GM21786 (cell line): ENCODE measurements at regions not wholly inside any gene's neighbourhood (a gene's known extent, or its start where the extent isn't known, plus 50 kb on each side); places are given as distances from the start of the nearest gene placed in this dataset.

Experiments
- ATAC-seq: cut with Tn5 transposase; IDR thresholded peaks from one replicate; pipeline ENCODE4 v1.9.1; 2021; ENCODE audit not compliant: unreplicated experiment

DNA sequence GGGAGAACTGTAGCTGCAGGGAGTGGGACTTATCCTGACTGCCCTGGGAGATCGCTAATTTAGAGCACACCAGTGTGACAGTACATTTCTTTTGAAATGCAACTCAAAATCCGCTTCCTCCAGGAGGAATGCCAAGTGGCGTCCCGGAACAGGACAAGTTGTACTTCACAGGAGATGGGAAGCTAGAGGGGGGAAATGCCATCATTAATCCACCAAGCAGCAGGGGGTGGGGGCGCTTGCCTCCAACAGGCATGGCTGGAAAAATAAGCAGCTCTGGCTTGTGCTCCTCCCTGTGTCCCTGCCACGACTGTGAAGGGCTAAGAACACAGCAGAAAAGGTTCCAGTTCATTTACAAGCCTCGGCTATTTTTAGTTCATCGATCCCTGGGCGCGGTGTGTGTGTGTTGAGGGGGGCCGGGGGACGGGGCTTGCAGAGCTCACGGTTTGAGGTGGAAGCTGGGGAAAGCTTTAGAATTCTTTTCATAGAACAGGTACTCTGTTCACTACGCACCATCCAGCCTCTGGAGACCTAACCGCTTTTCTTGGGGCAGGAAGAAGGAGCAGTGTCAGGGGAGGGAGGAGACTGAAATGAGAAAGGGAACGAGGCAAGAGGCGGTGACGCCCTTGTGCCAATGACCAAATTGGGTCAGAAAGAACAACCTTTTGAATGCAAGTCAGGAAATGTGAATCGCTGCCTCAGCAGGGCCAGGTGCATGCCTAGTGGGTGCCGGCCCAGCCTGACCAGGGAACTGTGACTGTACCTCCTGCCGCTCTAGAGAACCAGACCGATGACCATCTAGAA, 51.8 kb upstream of the DGKG start:
- ATAC-seq = peak; percentile 62

DNA sequence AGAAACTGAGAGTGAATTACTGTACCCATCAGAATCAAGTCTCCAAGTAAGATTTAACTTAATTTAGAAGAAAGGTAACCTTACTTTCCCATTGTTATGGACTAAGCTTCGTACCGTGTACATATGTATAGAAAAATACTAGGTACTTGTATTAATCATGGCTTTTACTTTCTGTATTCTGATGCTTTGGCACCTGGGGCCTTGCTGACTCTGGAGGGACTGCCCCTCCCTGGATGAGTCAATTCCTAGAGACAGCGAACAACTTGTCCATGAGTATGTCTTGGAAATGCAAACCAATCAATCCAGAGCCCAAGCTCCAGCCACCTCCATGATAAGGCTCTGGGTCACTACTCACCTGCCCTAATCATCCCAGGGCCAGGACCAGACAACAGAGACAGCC, 50.0 kb upstream of the DGKG start:
- peak; percentile 46 for ATAC-seq
